ENCODE measurements at regions not wholly inside any gene's neighbourhood (a gene's known extent, or its start where the extent isn't known, plus 50 kb on each side); places are given as distances from the start of the nearest gene placed in this dataset.

DNA sequence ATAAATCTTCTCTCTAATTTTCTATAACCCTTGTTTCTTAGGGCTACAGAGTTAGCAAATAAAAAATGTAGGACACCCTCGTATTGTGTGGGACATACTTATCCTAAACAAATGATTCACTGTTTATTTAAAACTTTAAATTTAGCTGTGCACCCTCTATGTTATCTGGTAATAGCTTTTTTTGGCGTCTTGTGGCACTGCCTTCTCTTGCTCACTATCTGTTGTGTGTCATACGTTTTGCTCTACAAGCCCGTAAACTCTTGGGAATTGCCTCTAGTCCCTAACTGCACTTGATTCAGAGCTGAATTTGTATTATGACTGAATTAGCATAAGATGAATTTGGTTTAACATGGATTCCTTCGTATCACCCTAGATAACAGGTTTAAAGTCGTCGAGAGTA, 144.3 kb upstream of the MYOCD start:
- CTCF ChIA-PET, result no interaction called here
- POLR2A ChIA-PET, result no interaction called here
- DNase-seq, result no peak

GRCh38 chr17:12522336-12522735, 143.4 kb upstream of the MYOCD start:
- Histone ChIP-seq H3K27ac (ENCODE audit: insufficient read depth in 1 of 2, low read depth in 1 of 2, low read length in 2 of 2, poor library complexity in 1 of 2, severe bottlenecking in 2 of 2) (no peak overlapping the region), H3K36me3 (ENCODE audit: control insufficient read depth in 4 of 4, insufficient read depth in 4 of 4, low read length in 3 of 4) (no peaks in the 10 kb centered on the region), H3K9me3 (ENCODE audit: control extremely low read depth in 1 of 5, control insufficient read depth in 4 of 5, insufficient read depth in 2 of 5, low read depth in 1 of 5, low read length in 4 of 5) (no peaks in the 10 kb centered on the region), H3K27me3 (replicated peaks in 2 of 5; ENCODE audit: control insufficient read depth in 4 of 5, insufficient read depth in 5 of 5, low read length in 4 of 5) (no peaks in the 10 kb centered on the region), H3K4me1 (ENCODE audit: control extremely low read depth in 1 of 4, control insufficient read depth in 4 of 4, insufficient read depth in 4 of 4, low read length in 3 of 4) (no peaks in the 10 kb centered on the region), H3K4me3 (ENCODE audit: control insufficient read depth in 1 of 7, extremely low read depth in 1 of 7, insufficient read depth in 4 of 7, low read depth in 2 of 7, low read length in 6 of 7) (no peak overlapping the region)
- DNase-seq, result no peak
- 81% methylated on average over 2 of the region's 7 CpGs for WGBS (ENCODE audit: insufficient coverage)
- ChIA-PET CTCF (no interaction called here), POLR2A (no interaction called here)

More for the DNA sequence above, 144.3 kb upstream of the MYOCD start:
- Histone ChIP-seq H3K27ac (ENCODE audit: insufficient read depth in 1 of 2, low read depth in 1 of 2, low read length in 2 of 2, poor library complexity in 1 of 2, severe bottlenecking in 2 of 2) (no peak overlapping the region), H3K4me1 (ENCODE audit: control extremely low read depth in 1 of 4, control insufficient read depth in 4 of 4, insufficient read depth in 4 of 4, low read length in 3 of 4) (no peaks in the 10 kb centered on the region), H3K9me3 (ENCODE audit: control extremely low read depth in 1 of 5, control insufficient read depth in 4 of 5, insufficient read depth in 2 of 5, low read depth in 1 of 5, low read length in 4 of 5) (no peaks in the 10 kb centered on the region), H3K4me3 (ENCODE audit: control insufficient read depth in 1 of 7, extremely low read depth in 1 of 7, insufficient read depth in 4 of 7, low read depth in 2 of 7, low read length in 6 of 7) (no peak overlapping the region), H3K36me3 (ENCODE audit: control insufficient read depth in 4 of 4, insufficient read depth in 4 of 4, low read length in 3 of 4) (no peaks in the 10 kb centered on the region), H3K27me3 (replicated peaks in 2 of 5; ENCODE audit: control insufficient read depth in 4 of 5, insufficient read depth in 5 of 5, low read length in 4 of 5) (no peaks in the 10 kb centered on the region)
- WGBS (ENCODE audit: insufficient coverage), result 96% methylated on average over 3 of the region's 7 CpGs

DNA sequence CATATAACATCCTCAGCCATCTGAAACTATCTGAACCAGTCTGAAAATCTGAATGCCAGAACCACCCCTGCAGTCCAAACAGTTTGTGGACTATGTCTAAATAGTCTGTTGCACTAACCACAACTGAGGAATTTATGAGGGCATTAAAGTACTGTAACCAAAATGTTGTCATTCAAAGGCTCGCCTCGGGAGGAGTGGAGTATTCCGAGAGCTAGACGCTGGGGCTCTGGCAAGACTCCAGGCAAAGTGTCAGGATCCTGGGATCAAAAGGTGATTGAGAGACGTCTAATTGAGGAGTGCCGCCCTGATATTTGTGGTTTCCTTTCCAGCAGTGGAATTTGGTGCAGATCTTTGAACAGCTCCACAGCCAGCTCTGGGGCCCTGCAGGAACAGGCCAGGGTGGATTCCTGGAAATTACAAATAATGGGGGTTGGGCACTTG, 142.9 kb upstream of the MYOCD start:
- no peaks in the 10 kb centered on the region for H3K9me3 ChIP-seq (ENCODE audit: control extremely low read depth in 1 of 5, control insufficient read depth in 4 of 5, insufficient read depth in 2 of 5, low read depth in 1 of 5, low read length in 4 of 5)
- CTCF ChIA-PET, result no interaction called here

DNA sequence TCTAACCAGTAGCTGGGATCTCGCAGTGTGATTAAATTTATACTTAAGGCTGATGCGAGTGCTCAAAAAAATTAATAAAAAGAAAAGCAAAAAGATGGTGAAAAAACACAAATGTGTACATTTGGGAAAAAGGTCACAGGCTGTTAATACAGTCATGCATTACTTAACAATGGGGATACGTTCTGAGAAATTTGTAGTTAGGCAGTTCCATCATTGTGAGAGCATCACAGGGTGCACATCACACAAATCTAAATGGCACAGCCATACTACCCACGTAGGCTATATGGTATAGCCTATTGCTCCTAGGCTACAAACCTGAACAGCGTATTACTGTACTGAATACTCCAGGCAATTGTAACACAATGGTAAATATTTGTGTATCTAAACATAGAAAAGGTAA, 142.4 kb upstream of the MYOCD start:
- H3K27ac ChIP-seq (ENCODE audit: insufficient read depth in 1 of 2, low read depth in 1 of 2, low read length in 2 of 2, poor library complexity in 1 of 2, severe bottlenecking in 2 of 2), result no peak overlapping the region
- H3K9me3 ChIP-seq (ENCODE audit: control extremely low read depth in 1 of 5, control insufficient read depth in 4 of 5, insufficient read depth in 2 of 5, low read depth in 1 of 5, low read length in 4 of 5), result no peaks in the 10 kb centered on the region
- ChIA-PET POLR2A (no interaction called here), CTCF (no interaction called here)
- DNase-seq, result no peak
- H3K27me3 ChIP-seq (replicated peaks in 2 of 5; ENCODE audit: control insufficient read depth in 4 of 5, insufficient read depth in 5 of 5, low read length in 4 of 5), result no peaks in the 10 kb centered on the region
- no peaks in the 10 kb centered on the region for H3K36me3 ChIP-seq (ENCODE audit: control insufficient read depth in 4 of 4, insufficient read depth in 4 of 4, low read length in 3 of 4)
- no peak overlapping the region for H3K4me3 ChIP-seq (ENCODE audit: control insufficient read depth in 1 of 7, extremely low read depth in 1 of 7, insufficient read depth in 4 of 7, low read depth in 2 of 7, low read length in 6 of 7)
- no peaks in the 10 kb centered on the region for H3K4me1 ChIP-seq (ENCODE audit: control extremely low read depth in 1 of 4, control insufficient read depth in 4 of 4, insufficient read depth in 4 of 4, low read length in 3 of 4)
- WGBS (ENCODE audit: insufficient coverage), result 85% methylated on average over 3 of the region's 5 CpGs

More for the DNA sequence above, 142.9 kb upstream of the MYOCD start:
- H3K36me3 ChIP-seq (ENCODE audit: control insufficient read depth in 4 of 4, insufficient read depth in 4 of 4, low read length in 3 of 4), result no peaks in the 10 kb centered on the region
- WGBS (ENCODE audit: insufficient coverage), result 30% methylated on average over 6 of the region's 6 CpGs
- H3K27me3 ChIP-seq (replicated peaks in 2 of 5; ENCODE audit: control insufficient read depth in 4 of 5, insufficient read depth in 5 of 5, low read length in 4 of 5), result no peaks in the 10 kb centered on the region
- DNase-seq, result no peak
- POLR2A ChIA-PET, result no interaction called here
- no peaks in the 10 kb centered on the region for H3K4me1 ChIP-seq (ENCODE audit: control extremely low read depth in 1 of 4, control insufficient read depth in 4 of 4, insufficient read depth in 4 of 4, low read length in 3 of 4)
- no peak overlapping the region for H3K4me3 ChIP-seq (ENCODE audit: control insufficient read depth in 1 of 7, extremely low read depth in 1 of 7, insufficient read depth in 4 of 7, low read depth in 2 of 7, low read length in 6 of 7)
- no peak overlapping the region for H3K27ac ChIP-seq (ENCODE audit: insufficient read depth in 1 of 2, low read depth in 1 of 2, low read length in 2 of 2, poor library complexity in 1 of 2, severe bottlenecking in 2 of 2)

- POLR2A ChIA-PET, result no interaction called here
- Histone ChIP-seq H3K4me3 (ENCODE audit: control insufficient read depth in 1 of 7, extremely low read depth in 1 of 7, insufficient read depth in 4 of 7, low read depth in 2 of 7, low read length in 6 of 7) (no peak overlapping the region), H3K27me3 (replicated peaks in 2 of 5; ENCODE audit: control insufficient read depth in 4 of 5, insufficient read depth in 5 of 5, low read length in 4 of 5) (no peaks in the 10 kb centered on the region), H3K4me1 (ENCODE audit: control extremely low read depth in 1 of 4, control insufficient read depth in 4 of 4, insufficient read depth in 4 of 4, low read length in 3 of 4) (no peaks in the 10 kb centered on the region), H3K9me3 (ENCODE audit: control extremely low read depth in 1 of 5, control insufficient read depth in 4 of 5, insufficient read depth in 2 of 5, low read depth in 1 of 5, low read length in 4 of 5) (no peaks in the 10 kb centered on the region), H3K36me3 (ENCODE audit: control insufficient read depth in 4 of 4, insufficient read depth in 4 of 4, low read length in 3 of 4) (no peaks in the 10 kb centered on the region), H3K27ac (ENCODE audit: insufficient read depth in 1 of 2, low read depth in 1 of 2, low read length in 2 of 2, poor library complexity in 1 of 2, severe bottlenecking in 2 of 2) (no peak overlapping the region)
- DNase-seq, result no peak
- 100% methylated on average over 3 of the region's 3 CpGs for WGBS (ENCODE audit: insufficient coverage)
- CTCF ChIA-PET, result interaction anchor here (1.3 kb wide), 1 partner anchor 17 kb away, joined by 3 read pairs; no protein-coding TSS in a partner anchor
These were observed 137.7 kb upstream of the MYOCD start for GRCh38 chr17:12528036-12528435.

DNA sequence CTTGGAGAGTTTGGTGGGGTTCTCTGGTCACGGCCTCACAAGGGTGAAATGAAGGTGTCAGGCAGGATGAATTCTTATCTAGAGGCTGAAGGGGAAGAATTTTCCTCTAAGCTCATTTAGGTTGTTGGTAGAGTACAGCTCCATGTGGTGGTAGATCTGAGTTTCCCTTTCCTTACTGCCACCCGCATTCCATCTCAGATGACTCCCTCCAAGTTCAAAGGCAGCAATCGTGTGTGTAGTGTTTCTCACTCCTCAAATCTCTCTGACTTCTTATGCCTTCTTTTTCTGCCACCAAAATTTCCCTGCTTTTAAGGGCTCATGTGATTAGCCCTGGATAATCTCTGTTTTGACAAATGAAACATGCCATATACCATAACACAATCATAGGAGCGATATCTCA, 135.5 kb upstream of the MYOCD start:
- no peaks in the 10 kb centered on the region for H3K9me3 ChIP-seq (ENCODE audit: control extremely low read depth in 1 of 5, control insufficient read depth in 4 of 5, insufficient read depth in 2 of 5, low read depth in 1 of 5, low read length in 4 of 5)
- H3K27me3 ChIP-seq (replicated peaks in 2 of 5; ENCODE audit: control insufficient read depth in 4 of 5, insufficient read depth in 5 of 5, low read length in 4 of 5), result no peaks in the 10 kb centered on the region
- WGBS (ENCODE audit: insufficient coverage), result 90% methylated on average over 2 of the region's 4 CpGs
- H3K4me1 ChIP-seq (ENCODE audit: control extremely low read depth in 1 of 4, control insufficient read depth in 4 of 4, insufficient read depth in 4 of 4, low read length in 3 of 4), result no peaks in the 10 kb centered on the region
- H3K4me3 ChIP-seq (ENCODE audit: control insufficient read depth in 1 of 7, extremely low read depth in 1 of 7, insufficient read depth in 4 of 7, low read depth in 2 of 7, low read length in 6 of 7), result no peak overlapping the region
- ChIA-PET POLR2A (no interaction called here), CTCF (no interaction called here)
- no peak overlapping the region for H3K27ac ChIP-seq (ENCODE audit: insufficient read depth in 1 of 2, low read depth in 1 of 2, low read length in 2 of 2, poor library complexity in 1 of 2, severe bottlenecking in 2 of 2)
- no peaks in the 10 kb centered on the region for H3K36me3 ChIP-seq (ENCODE audit: control insufficient read depth in 4 of 4, insufficient read depth in 4 of 4, low read length in 3 of 4)
- DNase-seq, result no peak

- Histone ChIP-seq H3K4me3 (ENCODE audit: control insufficient read depth in 1 of 7, extremely low read depth in 1 of 7, insufficient read depth in 4 of 7, low read depth in 2 of 7, low read length in 6 of 7) (no peak overlapping the region), H3K9me3 (ENCODE audit: control extremely low read depth in 1 of 5, control insufficient read depth in 4 of 5, insufficient read depth in 2 of 5, low read depth in 1 of 5, low read length in 4 of 5) (no peaks in the 10 kb centered on the region), H3K4me1 (ENCODE audit: control extremely low read depth in 1 of 4, control insufficient read depth in 4 of 4, insufficient read depth in 4 of 4, low read length in 3 of 4) (no peaks in the 10 kb centered on the region), H3K36me3 (ENCODE audit: control insufficient read depth in 4 of 4, insufficient read depth in 4 of 4, low read length in 3 of 4) (no peaks in the 10 kb centered on the region), H3K27me3 (replicated peaks in 2 of 5; ENCODE audit: control insufficient read depth in 4 of 5, insufficient read depth in 5 of 5, low read length in 4 of 5) (no peaks in the 10 kb centered on the region), H3K27ac (ENCODE audit: insufficient read depth in 1 of 2, low read depth in 1 of 2, low read length in 2 of 2, poor library complexity in 1 of 2, severe bottlenecking in 2 of 2) (no peak overlapping the region)
- DNase-seq, result no peak
- CTCF ChIA-PET, result no interaction called here
- no CpG with 5 or more reads among the region's 3 CpGs for WGBS (ENCODE audit: insufficient coverage)
- POLR2A ChIA-PET, result no interaction called here
These were observed 129.7 kb upstream of the MYOCD start for GRCh38 chr17:12536021-12536420.
